H9 (cell line): ENCODE measurements at regions not wholly inside any gene's neighbourhood (a gene's known extent, or its start where the extent isn't known, plus 50 kb on each side); places are given as distances from the start of the nearest gene placed in this dataset.

Source experiments
- DNase-seq: peaks from one replicate; pipeline ENCODE4 v3.0.0-alpha.2; 2017
- H2AFZ ChIP-seq: one replicate; pipeline ENCODE4 v1.6.1; 2013; ENCODE audit warnings: mild to moderate bottlenecking, low read length, control low read depth, moderate library complexity
- H2AK5ac ChIP-seq: 2 replicates; pipeline ENCODE4 v1.6.1; 2013; ENCODE audit warnings: low read length, control low read depth, mixed read lengths; ENCODE audit not compliant: insufficient read length
- H2BK120ac ChIP-seq: one replicate; pipeline ENCODE4 v1.6.1; 2013; ENCODE audit warnings: low read depth, mild to moderate bottlenecking, low read length, control low read depth, inconsistent platforms; ENCODE audit not compliant: poor library complexity, severe bottlenecking
- H2BK12ac ChIP-seq: 2 replicates; pipeline ENCODE4 v1.6.1; 2013; ENCODE audit warnings: low read length, control low read depth, mixed read lengths, low read depth; ENCODE audit not compliant: insufficient read length
- H2BK15ac ChIP-seq: 2 replicates; pipeline ENCODE4 v1.6.1; 2013; ENCODE audit warnings: low read depth, low read length, control low read depth
- H2BK20ac ChIP-seq: one replicate; pipeline ENCODE4 v1.6.1; 2013; ENCODE audit warnings: low read depth, mild to moderate bottlenecking, low read length, control low read depth, inconsistent platforms; ENCODE audit not compliant: poor library complexity, severe bottlenecking
- H2BK5ac ChIP-seq: 2 replicates; pipeline ENCODE4 v1.6.1; 2013; ENCODE audit warnings: low read length, control low read depth, mixed read lengths; ENCODE audit not compliant: insufficient read length
- H3K14ac ChIP-seq: 2 replicates; pipeline ENCODE4 v1.6.1; 2013; ENCODE audit warnings: low read length, control low read depth; ENCODE audit not compliant: insufficient read depth
- H3K18ac ChIP-seq: 2 replicates; pipeline ENCODE4 v1.6.1; 2013; ENCODE audit warnings: low read depth, mild to moderate bottlenecking, mixed read lengths, low read length, control low read depth; ENCODE audit not compliant: insufficient read length
- H3K23ac ChIP-seq: 2 replicates; pipeline ENCODE4 v1.6.1; 2013; ENCODE audit warnings: low read length, control low read depth, mixed read lengths, low read depth; ENCODE audit not compliant: insufficient read length
- H3K23me2 ChIP-seq: 2 replicates; pipeline ENCODE4 v1.6.1; 2013; ENCODE audit warnings: low read depth, mild to moderate bottlenecking, mixed read lengths, low read length, control low read depth; ENCODE audit not compliant: insufficient read length, poor library complexity, severe bottlenecking
- H3K27ac ChIP-seq: 2 replicates; pipeline ENCODE4 v1.5.1; 2013; ENCODE audit warnings: low read length, control low read depth, mixed read lengths, low read depth; ENCODE audit not compliant: insufficient read length
- H3K27me3 ChIP-seq: 2 replicates; pipeline ENCODE4 v1.6.1; 2013; ENCODE audit warnings: low read length, control low read depth, inconsistent platforms; ENCODE audit not compliant: insufficient read depth
- H3K4ac ChIP-seq: 2 replicates; pipeline ENCODE4 v1.6.1; 2013; ENCODE audit warnings: low read depth, mild to moderate bottlenecking, control low read depth, inconsistent platforms, low read length, moderate library complexity
- H3K4me1 ChIP-seq: 2 replicates; pipeline ENCODE4 v1.6.1; 2013; ENCODE audit warnings: low read length, control low read depth, inconsistent platforms; ENCODE audit not compliant: insufficient read depth
- H3K4me2 ChIP-seq: 2 replicates; pipeline ENCODE4 v1.6.1; 2013; ENCODE audit warnings: low read length, control low read depth, mixed read lengths; ENCODE audit not compliant: insufficient read length, insufficient read depth
- H3K56ac ChIP-seq: 2 replicates; pipeline ENCODE4 v1.6.1; 2013; ENCODE audit warnings: low read depth, mild to moderate bottlenecking, mixed read lengths, low read length, control low read depth; ENCODE audit not compliant: insufficient read length
- H3K79me1 ChIP-seq: 2 replicates; pipeline ENCODE4 v1.6.1; 2013; ENCODE audit warnings: low read depth, mild to moderate bottlenecking, moderate library complexity, low read length, control low read depth, inconsistent platforms; ENCODE audit not compliant: insufficient read depth, poor library complexity, severe bottlenecking
- H3K79me2 ChIP-seq: 2 replicates; pipeline ENCODE4 v1.6.1; 2013; ENCODE audit warnings: low read length, control low read depth, inconsistent platforms; ENCODE audit not compliant: insufficient read depth
- H3K9ac ChIP-seq: 2 replicates; pipeline ENCODE4 v1.6.1; 2013; ENCODE audit warnings: low read length, control low read depth, mixed read lengths; ENCODE audit not compliant: insufficient read length; ENCODE audit errors: extremely low read depth
- H3K9me3 ChIP-seq: one replicate; pipeline ENCODE4 v1.6.1; 2013; ENCODE audit warnings: low read depth, low read length, inconsistent platforms; ENCODE audit not compliant: control insufficient read depth
- H3T11ph ChIP-seq: one replicate; pipeline ENCODE4 v1.6.1; 2013; ENCODE audit warnings: mild to moderate bottlenecking, low read length, control low read depth, inconsistent platforms
- H4K20me1 ChIP-seq: one replicate; pipeline ENCODE4 v1.6.1; 2013; ENCODE audit not compliant: control insufficient read depth, insufficient read length, insufficient read depth
- H4K5ac ChIP-seq: 2 replicates; pipeline ENCODE4 v1.6.1; 2013; ENCODE audit warnings: low read depth, mild to moderate bottlenecking, mixed read lengths, low read length, control low read depth; ENCODE audit not compliant: insufficient read length
- H4K8ac ChIP-seq: replicated peaks from 2 replicates; pipeline ENCODE4 v1.6.1; 2013; ENCODE audit warnings: low read length, control low read depth, mixed read lengths, low read depth; ENCODE audit not compliant: insufficient read length
- H4K91ac ChIP-seq: 2 replicates; pipeline ENCODE4 v1.6.1; 2013; ENCODE audit warnings: low read depth, mild to moderate bottlenecking, moderate library complexity, mixed read lengths, low read length, control low read depth; ENCODE audit not compliant: insufficient read length
- H3K27ac Mint-ChIP-seq, 3 experiments: 2 replicates in 2 of 3; 3 replicates in 1 of 3; pipeline ENCODE4 v1.8.0; 2020 to 2021; ENCODE audit warnings: mixed read lengths in 3 of 3, mild to moderate bottlenecking in 1 of 3, moderate library complexity in 1 of 3
- H3K27me3 Mint-ChIP-seq: 2 replicates; pipeline ENCODE4 v1.8.0; 2021; ENCODE audit warnings: low read depth, mild to moderate bottlenecking, moderate library complexity, mixed read lengths
- H3K36me3 Mint-ChIP-seq, 3 experiments: 2 replicates in 2 of 3; 3 replicates in 1 of 3; pipeline ENCODE4 v1.8.0; 2020 to 2021; ENCODE audit warnings: low read depth in 3 of 3, mixed read lengths in 3 of 3; ENCODE audit not compliant: insufficient read depth in 1 of 3
- H3K4me1 Mint-ChIP-seq, 2 experiments: 2 replicates each; pipeline ENCODE4 v1.8.0; 2020; ENCODE audit warnings: mixed read lengths in 2 of 2
- H3K4me3 Mint-ChIP-seq, 2 experiments: 2 replicates in 1 of 2; 3 replicates in 1 of 2; pipeline ENCODE4 v1.8.0; 2020 to 2021; ENCODE audit warnings: mild to moderate bottlenecking in 2 of 2, mixed read lengths in 2 of 2, moderate library complexity in 1 of 2
- H3K9me3 Mint-ChIP-seq, 2 experiments: 2 replicates in 1 of 2; 3 replicates in 1 of 2; pipeline ENCODE4 v1.8.0; 2020; ENCODE audit warnings: mild to moderate bottlenecking in 2 of 2, mixed read lengths in 2 of 2, moderate library complexity in 1 of 2
- WGBS: extraction: QIAGEN DNeasy Blood & Tissue Kit; methylation state at CpG from one replicate; pipeline ENCODE4 v1.1.7; 2013; ENCODE audit warnings: missing lambda C conversion rate, low lambda C conversion rate, mixed read lengths; ENCODE audit not compliant: insufficient read length; ENCODE audit errors: extremely low coverage; 5-methylcytosine and 5-hydroxymethylcytosine counted together
- TF ChIP-seq, protein P1 (sequence below): fragments of 200-600 bp; sonication (generic); conservative IDR thresholded peaks from 3 replicates; pipeline ENCODE4 v1.8.0; 2021; ENCODE audit warnings: antibody characterized with exemption, mild to moderate bottlenecking

DNA sequence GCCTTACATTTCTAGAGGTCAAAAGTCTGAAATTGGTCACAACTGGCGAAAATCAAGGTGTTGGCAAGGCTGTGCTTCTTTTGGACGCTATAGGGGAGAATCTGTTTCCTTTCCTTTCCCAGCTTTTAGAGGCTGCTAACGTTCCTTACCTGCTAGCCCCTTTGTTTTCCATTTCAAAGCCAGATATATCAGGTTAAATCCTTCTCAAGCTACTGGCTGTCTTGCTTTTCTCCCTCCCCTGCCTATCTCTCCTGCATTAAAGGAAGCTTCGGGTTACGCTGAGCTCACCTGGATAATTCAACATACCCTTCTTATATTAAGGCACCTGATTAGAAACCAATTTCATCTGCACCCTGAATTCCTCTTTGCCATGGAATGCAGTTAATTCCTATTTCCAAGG lies 1569.7 kb upstream of the SLC10A2 start:
- H2AK5ac ChIP-seq, result no peak overlapping the region
- no peak overlapping the region for H2AFZ ChIP-seq
- no peak overlapping the region for H3K27ac ChIP-seq
- Mint-ChIP-seq H3K27ac (no peak overlapping the region), H3K4me3 (no peak overlapping the region), H3K9me3 (peaks cover 6 to 7% of the 10 kb centered on the region in 2 experiments; a peak in 3 of 5 replicates), H3K27me3 (no peaks in the 10 kb centered on the region), H3K36me3 (peaks cover 0 to 6% (median 3%) of the 10 kb centered on the region in 3 experiments; a peak in 3 of 7 replicates), H3K4me1 (peaks cover 12 to 16% of the 10 kb centered on the region in 2 experiments)
- no peak overlapping the region for H2BK120ac ChIP-seq
- no peak overlapping the region for H2BK15ac ChIP-seq
- H4K5ac ChIP-seq, result no peak overlapping the region
- H2BK5ac ChIP-seq, result no peak overlapping the region
- H3K9me3 ChIP-seq, result no peaks in the 10 kb centered on the region
- H3K4ac ChIP-seq, result no peak overlapping the region
- no peak overlapping the region for H3K56ac ChIP-seq
- H3K4me1 ChIP-seq, result no peaks in the 10 kb centered on the region
- H4K91ac ChIP-seq, result no peak overlapping the region
- no peaks in the 10 kb centered on the region for H3K23me2 ChIP-seq
- WGBS, result no CpG with 5 or more reads among the region's 5 CpGs
- no peaks in the 10 kb centered on the region for H3K79me1 ChIP-seq
- no peaks in the 10 kb centered on the region for H3K79me2 ChIP-seq
- no peak overlapping the region for H3K9ac ChIP-seq
- H3K27me3 ChIP-seq, result no peaks in the 10 kb centered on the region
- no peaks in the 10 kb centered on the region for H4K20me1 ChIP-seq
- no peak overlapping the region for H3K23ac ChIP-seq
- H2BK20ac ChIP-seq, result no peak overlapping the region
- H3K18ac ChIP-seq, result no peak overlapping the region
- TF ChIP-seq, protein P1, sequence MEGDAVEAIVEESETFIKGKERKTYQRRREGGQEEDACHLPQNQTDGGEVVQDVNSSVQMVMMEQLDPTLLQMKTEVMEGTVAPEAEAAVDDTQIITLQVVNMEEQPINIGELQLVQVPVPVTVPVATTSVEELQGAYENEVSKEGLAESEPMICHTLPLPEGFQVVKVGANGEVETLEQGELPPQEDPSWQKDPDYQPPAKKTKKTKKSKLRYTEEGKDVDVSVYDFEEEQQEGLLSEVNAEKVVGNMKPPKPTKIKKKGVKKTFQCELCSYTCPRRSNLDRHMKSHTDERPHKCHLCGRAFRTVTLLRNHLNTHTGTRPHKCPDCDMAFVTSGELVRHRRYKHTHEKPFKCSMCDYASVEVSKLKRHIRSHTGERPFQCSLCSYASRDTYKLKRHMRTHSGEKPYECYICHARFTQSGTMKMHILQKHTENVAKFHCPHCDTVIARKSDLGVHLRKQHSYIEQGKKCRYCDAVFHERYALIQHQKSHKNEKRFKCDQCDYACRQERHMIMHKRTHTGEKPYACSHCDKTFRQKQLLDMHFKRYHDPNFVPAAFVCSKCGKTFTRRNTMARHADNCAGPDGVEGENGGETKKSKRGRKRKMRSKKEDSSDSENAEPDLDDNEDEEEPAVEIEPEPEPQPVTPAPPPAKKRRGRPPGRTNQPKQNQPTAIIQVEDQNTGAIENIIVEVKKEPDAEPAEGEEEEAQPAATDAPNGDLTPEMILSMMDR, result no peak
- no peak overlapping the region for H3T11ph ChIP-seq
- no peak overlapping the region for H4K8ac ChIP-seq
- no peak overlapping the region for H2BK12ac ChIP-seq
- DNase-seq, result no peak
- no peak overlapping the region for H3K4me2 ChIP-seq
- H3K14ac ChIP-seq, result no peak overlapping the region
